Spleen (tissue), 7 donors: ENCODE measurements at regions not wholly inside any gene's neighbourhood (a gene's known extent, or its start where the extent isn't known, plus 50 kb on each side); places are given as distances from the start of the nearest gene placed in this dataset.
A peak's percentile ranks its signal among the peaks of the same experiment; 100 is the strongest.

Experiments used
- CTCF ChIP-seq, 11 experiments: fragments of 200-600 bp in 7 of 11; fragments of 450-650 bp in 4 of 11; sonication (generic) in 4 of 11; IDR thresholded peaks in 8 of 11; conservative IDR thresholded peaks in 3 of 11; 1 replicate in 7 of 11; 2 replicates in 4 of 11; pipeline versions ENCODE4 v1.4.0 to v1.8.0; 2016 to 2021; ENCODE audit warnings: antibody characterized with exemption in 11 of 11, inconsistent platforms in 4 of 11, mild to moderate bottlenecking in 1 of 11
- POLR2A ChIP-seq, 3 donors: fragments of 450-650 bp; IDR thresholded peaks; one replicate each; pipeline ENCODE4 v1.5.1; 2017; ENCODE audit warnings: antibody characterized with exemption in 3 of 3, mild to moderate bottlenecking in 1 of 3
- POLR2AphosphoS5 ChIP-seq, 3 donors: sonication (generic); formaldehyde crosslinking; IDR thresholded peaks; one replicate each; pipeline ENCODE4 v1.5.1; 2017; ENCODE audit warnings: antibody characterized with exemption in 3 of 3
- donor health status: DM: no; HTN: no; CAD: no; lungs with moderate emphysema.
- donor health status: DM: no; HTN: no; CAD: no.
- donor health status: DM: no; HTN: no; CAD: no.

- TF ChIP-seq CTCF (IDR thresholded peaks at IDR 0.05 in 8 of 11, conservative IDR thresholded peaks at IDR 0.05 in 3 of 11) (peak in 6 of 11 experiments; percentile 12 to 25 (median 17)), POLR2AphosphoS5 (IDR thresholded peaks at IDR 0.05) (no peak), POLR2A (IDR thresholded peaks at IDR 0.05) (no peak)
These were observed 400.0 kb upstream of the CDH4 start for GRCh38 chr20:60851826-60852704.
